OCI-M1 (cell line): ENCODE measurements at regions not wholly inside any gene's neighbourhood (a gene's known extent, or its start where the extent isn't known, plus 50 kb on each side); places are given as distances from the start of the nearest gene placed in this dataset.
"Not testable (repeated sequence)": the region's sequence is repeated elsewhere in the genome, so short reads cannot be mapped to it uniquely, and the experiment has no call there.

Experiments used
- DNase-seq: peaks from one replicate; lab custom pipeline; 2025; lab: John Stamatoyannopoulos, UW

DNA sequence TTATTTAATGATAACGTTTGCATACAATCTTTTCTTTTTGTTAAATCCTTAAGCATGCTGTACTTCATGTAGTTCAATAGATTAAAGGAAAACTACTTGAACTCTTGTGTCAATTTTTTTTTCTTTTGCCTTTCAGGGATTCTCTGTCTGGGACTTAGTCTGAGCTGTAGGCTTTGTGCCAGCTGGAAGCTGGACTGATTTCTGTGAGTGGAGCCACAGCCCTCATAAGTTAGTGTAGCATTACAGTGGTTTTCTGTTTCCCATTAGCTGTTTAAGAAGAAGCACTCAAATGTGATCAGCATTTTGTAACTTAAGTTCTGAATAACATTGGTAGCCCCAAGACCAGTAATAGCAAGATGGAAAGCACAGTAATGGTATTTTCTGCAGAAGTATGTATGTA is 330.6 kb upstream of the MEF2C start:
- no peak for DNase-seq

DNA sequence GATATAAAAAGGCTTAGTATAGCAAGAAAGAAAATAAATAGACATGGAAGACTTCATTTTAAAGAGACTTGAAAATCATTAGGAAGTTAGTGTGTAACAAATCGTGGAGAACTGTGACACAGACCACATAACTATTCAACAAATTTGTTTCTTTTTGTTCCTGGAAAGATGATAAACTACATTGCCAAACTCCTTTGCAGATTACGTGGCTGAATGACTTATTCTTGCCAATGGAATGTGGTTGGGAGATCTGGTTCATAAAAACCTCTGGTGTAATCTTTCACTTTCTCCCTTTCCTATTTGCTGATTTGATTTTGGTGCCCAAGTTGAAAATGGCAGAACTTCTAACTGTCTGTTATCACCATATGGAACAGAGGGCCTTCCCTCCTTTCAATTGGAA is 328.9 kb upstream of the MEF2C start:
- DNase-seq, result peak; percentile 31

DNA sequence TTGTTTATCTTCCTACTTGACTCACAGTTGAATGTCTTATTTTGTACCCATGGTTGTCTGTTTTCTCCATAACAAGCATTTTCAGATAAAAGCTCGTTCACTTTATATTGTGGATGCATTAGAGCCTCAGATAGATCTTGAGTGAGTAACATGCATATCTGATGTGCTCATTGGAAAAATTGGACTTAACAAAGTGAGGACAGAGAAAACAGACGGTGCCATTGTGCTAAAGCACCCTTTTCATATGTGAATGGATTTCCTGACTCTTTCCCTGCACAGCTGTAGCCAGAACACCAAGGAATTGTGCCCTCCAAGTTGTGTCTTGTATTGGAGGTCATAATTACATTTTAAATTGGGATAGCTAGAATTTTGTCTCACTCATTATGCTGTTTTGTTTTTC is 325.8 kb upstream of the MEF2C start:
- DNase-seq, result no peak

DNA sequence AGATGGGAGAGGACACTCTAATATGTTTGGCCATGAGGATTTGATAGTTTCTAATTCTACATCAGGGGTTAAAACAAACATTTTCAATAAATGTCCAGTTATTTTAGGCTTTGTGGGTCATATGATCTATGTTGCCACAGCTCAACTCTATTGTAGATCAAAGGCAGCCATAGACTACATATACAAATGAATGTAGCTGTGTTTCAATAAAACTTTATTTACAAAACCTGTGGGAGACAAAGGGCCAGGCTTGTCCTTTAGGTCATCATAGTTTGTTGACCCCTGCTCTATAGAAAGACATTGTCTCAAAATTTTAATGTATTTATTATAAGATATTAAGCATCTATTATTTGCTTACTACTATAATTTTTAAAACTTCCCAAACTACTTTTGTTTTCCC is 325.4 kb upstream of the MEF2C start:
- DNase-seq, result no peak

DNA sequence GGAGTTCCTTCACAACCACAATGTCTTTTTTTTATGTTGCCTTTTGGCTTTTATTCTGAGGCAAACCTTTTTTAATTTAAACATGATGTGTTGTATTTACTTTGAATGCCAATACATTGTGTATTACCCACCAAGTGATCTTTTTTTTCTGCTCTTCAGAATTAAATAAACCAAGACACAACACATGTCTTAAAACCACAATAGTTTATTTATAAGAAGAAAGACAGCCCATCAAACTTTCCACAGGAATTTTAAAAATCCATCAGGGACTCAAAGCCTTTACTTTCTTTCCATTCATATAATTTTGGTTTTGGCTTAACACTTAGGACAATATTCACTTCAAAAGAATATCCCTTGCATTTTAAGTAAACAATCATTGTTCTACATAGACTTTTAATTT is 321.8 kb upstream of the MEF2C start:
- no peak for DNase-seq

DNA sequence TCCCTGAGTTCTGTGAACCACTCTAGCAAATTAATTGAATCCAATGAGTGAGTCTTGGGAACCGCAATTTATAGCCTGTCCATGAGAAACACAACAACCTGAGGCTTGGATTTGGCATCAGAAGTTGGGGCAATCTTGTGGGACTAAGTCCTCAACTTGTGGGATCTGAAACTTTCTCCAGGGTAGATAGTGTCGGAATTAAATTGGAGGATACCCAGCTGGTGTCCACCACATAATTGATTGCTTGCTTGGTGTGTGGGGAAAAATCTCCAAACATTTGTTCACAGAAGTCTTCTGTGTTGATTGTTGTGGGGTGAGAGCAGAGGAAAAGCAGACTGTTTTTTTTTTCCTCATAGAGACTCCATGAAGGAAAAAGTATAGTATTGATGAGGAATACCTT is 320.6 kb upstream of the MEF2C start:
- no peak for DNase-seq

DNA sequence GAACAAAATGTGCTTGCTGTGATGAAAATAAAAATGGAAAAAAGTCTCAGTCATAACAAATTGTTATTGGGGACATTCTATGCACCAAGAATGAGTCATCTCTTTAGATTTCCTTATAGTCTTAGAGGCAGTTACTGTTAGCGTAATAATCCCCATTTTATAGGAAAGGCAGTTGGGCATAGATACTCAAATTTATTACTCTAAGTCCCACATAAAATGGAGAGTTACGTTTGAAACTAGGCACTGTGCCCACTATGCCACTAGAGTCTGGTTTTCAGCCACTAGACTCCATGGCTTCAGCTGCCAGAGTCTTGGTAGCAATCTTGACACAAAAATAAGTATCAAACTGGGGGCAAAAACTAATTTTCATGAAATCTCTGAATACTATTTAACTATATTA is 317.9 kb upstream of the MEF2C start:
- DNase-seq, result no peak

DNA sequence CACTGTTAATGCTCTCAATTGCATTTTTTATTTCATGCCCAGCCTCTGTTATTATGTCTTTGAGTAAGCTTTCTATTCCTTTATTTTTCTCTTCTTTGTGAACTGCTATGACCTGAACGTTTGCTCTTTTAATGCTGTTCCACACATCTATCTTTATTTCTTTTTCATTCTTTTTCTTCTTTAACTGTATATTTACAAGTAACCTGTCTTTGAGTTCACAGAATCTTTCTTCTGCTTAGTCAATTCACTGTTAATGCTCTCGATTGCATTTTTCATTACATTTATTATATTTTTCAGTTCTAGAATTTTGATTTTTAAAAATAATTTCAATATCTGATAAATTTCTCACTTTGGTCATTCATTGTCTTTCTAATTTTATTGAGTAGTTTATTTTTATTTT is 316.3 kb upstream of the MEF2C start:
- DNase-seq, result no peak

DNA sequence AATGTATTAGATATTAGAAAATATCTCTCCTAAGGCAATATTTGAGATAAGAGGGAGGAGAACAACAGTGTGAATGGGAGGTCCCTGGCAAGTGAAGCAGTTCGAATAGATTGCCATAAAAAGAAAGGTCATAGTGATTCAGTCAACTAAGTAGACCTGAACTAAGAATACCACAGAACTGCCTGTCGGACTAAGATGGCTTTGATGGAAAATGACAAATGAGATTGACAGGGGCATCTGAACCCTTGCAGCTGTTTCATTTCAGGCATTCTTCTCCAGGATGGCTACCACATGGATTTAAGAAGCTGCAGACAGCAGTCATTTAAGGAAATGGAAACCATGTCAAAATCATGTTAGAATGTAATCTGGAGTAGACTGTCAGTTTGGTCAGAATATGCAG is 308.4 kb upstream of the MEF2C start:
- no peak for DNase-seq

DNA sequence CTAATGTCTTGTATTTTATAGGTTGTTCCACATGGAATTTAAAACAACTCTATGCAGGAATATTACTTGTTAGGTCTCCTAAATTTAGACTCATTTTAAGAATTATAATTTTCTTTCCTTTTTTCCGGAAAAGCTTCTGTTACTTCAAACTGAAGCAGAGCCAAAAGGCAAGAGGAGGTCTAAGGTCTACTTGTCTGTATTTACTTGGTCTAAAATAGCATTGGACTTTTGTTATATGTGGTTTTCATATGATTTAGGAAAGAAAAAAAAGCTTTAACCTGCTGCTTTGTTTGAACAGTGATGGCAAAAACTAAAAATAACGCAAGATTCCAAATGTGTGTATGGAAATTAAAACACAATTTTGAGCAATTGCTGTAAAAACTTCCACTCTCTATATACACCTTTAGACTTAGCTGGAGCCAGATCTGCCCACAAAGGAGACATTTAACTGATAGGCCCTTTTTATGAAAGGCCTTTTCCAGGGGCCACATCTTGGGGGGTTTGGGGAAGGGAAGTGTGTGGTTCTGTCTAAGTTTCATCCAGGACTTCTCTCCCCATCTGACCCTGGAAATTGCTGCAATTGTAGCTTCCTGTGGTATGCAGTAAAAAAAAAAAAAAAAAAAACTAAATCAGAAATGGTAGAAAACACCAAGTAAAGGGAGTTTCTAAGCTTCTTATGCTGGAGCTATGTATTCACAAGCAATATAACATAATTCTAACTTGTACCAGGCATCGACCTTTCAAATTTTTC is 307.7 kb upstream of the MEF2C start:
- no peak for DNase-seq

DNA sequence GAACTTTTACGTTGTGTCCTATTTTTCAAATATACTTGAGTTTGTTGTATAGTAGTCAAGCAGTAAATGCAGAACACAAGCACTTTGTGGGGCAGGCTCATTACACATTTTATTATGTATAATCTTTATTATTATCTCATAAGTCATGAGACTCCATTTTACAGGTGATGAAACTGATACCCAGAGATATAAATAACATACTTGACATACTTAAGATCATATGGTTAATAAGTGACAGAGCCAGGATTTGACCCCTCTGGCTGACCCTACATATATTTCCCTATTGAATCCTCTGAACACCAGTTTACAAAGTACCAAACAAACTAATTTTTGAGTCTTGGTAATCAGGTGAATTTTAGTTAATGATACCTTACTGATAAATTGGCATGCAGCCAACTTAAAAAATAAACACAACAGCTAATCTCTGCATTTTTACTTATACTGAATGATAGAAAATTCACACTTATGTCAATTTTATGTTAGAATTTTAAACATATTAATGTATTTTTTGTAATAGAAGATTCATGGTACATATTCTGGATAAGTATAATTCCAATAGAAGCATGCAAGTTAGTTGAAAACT is 305.0 kb upstream of the MEF2C start:
- no peak for DNase-seq

DNA sequence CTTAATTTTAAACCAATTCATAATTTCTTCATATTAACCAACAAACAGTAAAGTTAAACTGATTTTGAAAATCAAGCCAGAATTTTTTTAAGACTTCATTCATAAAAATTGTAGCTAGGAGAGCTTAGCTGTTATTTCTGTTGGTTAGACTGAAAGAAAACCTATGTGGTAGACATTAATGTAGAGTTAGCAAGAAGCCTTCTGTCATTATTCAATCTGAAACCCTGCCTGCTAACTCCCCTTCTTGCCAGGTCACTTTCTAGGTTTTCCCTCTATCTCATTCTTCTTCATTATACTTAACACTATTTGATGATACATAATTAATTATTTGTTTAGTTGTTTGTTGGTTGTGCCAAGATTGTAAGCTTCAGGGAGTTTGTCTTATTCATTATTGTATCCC is 304.3 kb upstream of the MEF2C start:
- no peak for DNase-seq

DNA sequence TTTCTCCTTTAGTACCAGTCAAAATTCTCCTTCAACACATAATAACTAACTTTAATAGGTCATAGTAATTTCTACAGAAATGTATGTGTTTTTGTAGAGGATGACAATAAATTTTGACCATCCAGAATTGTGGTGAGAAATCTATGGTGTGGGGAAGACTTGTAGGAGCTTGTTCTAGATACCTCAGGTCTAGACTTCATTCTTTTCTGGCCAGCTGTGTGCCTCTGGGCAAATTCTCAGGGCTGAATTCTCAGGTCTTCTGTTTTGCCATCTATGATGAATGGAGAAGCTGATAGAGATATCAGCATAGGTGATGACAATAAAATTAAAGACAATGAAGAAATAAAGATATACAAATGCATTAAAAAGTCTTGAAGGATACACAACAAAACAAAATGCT is 298.6 kb upstream of the MEF2C start:
- DNase-seq, result no peak

DNA sequence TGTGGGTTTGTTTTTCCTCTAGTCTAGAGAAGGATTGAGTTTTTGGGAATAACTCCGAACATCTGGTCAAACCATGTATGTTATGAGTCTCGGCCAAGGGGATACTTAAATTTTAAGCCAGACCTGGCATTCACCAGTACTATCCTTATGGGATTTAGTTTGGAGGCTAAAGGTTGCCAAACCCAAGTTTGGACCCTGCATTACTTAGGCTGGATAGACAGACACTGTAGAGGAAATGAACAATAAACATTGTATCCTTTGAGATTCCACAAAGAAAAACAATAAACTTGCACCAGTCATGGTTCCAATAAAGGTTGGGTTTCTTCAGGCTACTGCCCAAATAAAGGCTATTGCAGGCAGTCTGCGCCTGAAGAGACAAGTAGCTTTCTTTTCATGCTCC is 296.7 kb upstream of the MEF2C start:
- DNase-seq, result no peak

DNA sequence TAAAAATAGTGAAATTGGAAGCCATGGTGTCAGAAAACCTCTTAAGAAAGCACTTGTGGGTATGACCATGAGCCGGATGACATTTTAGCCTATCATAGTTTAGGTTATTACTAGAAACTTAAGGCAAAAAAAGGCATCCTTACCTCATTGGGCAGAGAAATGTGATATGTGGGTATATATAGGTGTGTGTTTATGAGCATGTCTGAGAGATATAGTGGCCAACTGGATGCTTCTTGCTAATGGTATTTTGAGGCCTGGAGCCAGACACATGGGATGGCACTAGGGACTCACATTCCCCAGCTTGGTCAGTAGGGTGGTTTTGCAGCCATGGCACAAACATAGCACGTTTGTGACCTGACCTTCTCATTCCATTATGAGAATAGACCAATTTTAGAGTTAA is 295.6 kb upstream of the MEF2C start:
- no peak for DNase-seq

DNA sequence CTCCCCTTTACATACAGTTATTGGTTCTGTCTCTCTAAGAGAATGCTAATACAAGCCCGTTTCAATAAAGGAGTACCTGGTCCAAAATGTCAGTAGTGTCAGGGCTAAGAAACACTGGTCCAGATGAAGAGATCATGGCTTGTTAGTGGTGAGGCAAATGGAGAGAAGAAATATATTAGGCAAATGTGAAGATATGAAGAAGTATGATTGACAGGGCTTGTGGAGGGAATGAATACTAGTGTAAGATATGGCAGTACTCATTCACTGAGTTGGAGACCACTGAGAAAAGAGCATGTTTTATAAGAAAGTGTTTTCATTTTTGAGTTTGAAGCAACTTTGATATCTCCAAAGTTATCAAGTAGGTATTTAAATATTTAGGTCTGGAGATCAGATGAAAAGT is 290.5 kb upstream of the MEF2C start:
- DNase-seq, result no peak

DNA sequence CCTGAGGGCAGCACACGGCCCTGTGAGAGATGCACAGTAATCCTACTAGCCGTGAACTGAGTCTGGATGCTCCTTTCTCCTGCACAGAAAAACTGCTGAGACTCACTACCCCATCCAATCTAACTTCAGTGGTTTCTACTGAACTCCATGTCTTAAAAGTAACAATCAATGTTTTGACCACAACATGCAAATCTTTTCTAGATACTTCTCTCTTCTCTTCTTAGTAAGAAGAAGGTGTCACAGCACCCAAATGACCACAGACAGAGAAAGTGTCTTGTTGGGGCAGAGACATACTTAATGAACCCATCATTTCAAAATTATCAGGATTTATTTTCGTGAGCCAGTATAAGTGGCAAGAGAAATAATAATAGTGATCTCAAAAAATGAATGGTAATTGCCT is 285.8 kb upstream of the MEF2C start:
- no peak for DNase-seq

DNA sequence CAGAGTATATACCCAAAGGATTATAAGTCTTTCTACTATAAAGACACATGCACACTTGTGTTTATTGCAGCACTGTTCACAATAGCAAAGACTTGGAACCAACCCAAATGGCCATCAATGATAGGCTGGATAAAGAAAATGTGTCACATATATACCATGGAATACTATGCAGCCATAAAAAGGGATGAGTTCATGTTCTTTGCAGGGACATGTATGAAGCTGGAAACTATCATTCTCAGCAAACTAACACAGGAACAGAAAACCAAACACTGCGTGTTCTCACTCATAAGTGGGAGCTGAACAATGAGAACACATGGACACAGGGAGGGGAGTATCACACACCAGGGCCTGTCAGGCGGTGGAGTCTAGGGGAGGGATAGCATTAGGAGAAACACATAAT is 281.7 kb upstream of the MEF2C start:
- DNase-seq, result not testable (repeated sequence)

DNA sequence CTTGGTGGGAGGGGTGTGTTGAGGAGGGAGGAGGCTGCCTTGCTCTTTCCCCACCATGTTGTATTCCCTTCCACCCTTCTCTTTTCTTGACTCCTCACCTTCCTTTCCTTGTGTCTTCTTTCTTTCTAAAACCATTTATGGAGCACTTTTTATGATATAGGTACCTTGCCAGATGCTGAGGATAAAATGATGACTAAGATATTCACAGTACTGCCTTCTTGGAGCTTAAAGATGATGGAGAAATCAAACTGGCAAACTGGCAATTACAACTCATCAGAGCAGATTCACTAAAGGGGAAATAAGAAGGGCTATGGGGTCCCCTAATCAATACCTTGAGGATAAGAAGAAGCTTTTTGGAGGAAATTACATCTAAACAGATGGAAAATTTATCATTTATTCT is 273.2 kb upstream of the MEF2C start:
- DNase-seq, result no peak

DNA sequence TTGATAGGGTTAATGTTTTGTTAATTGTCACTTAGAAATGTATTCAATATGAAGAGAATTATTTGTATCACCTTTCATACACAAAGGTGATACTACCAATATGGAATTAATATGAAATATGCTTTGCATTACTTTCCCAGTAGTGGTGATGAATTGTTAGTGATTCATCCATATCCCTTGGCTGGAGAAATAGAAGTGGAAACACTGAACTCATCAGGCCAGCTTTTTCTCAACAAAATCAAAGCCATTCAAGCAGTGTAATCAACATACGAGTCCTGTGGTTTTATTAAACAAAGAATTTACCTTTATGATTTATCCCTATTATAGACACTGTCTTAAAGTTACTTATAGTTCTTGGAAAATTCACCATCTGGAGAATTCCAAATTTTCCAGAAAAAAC is 264.0 kb upstream of the MEF2C start:
- no peak for DNase-seq

DNA sequence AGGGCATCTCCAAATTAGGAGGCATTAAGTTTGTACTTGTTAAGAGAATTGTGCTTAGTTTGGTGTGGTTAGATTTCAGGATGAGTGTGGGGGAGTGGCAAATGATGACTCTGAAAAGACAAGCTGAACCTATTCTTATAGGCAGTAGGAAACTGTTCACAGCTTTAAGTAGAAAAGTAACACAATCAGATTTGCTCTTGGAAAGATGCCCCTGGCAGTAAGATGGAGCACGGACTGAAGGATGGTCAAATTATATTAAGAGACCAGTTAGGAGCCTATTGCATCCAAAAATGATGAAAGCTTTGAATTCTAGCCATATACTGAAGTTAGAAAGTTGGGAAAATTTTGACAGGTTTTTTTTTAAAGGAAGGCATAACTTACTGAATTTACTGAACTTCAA is 254.2 kb upstream of the MEF2C start:
- peak; percentile 7 for DNase-seq

DNA sequence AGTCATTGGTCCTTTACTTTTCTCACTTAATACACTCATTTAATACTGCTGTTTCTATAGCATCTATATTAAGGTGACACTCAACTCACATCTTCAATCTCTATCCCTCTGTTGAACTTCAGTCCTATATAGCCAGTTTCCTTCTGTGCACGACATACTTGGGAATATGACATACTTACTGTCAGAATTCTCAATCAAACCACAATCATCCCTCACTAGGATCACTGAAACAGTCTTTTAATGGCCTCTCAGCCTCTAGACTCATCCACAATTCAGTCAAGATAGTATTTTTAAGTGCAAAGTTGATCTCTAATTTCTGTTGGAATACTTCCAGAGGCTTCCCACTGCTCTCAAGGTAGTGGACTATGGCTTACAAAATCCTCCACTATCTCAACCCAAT is 251.0 kb upstream of the MEF2C start:
- no peak for DNase-seq

DNA sequence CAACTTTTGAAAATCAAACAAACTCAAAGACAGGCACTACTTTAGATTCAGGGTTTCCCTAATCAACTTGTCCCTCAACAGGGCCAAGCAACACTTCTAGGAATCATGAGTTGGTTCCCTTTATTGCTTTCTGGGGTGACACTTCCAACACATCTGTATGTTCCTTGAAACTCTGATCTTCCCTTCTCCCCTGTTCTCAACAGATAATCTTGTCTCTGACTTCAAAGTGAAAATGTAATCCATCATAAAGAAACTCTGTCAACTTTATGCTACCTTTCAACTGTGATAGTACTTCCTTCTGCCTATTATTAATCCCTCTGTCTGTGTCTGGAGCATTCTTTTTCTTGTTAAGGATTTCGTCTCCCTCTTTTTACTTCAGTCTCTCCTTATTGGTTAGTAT is 250.1 kb upstream of the MEF2C start:
- peak; percentile 36 for DNase-seq

DNA sequence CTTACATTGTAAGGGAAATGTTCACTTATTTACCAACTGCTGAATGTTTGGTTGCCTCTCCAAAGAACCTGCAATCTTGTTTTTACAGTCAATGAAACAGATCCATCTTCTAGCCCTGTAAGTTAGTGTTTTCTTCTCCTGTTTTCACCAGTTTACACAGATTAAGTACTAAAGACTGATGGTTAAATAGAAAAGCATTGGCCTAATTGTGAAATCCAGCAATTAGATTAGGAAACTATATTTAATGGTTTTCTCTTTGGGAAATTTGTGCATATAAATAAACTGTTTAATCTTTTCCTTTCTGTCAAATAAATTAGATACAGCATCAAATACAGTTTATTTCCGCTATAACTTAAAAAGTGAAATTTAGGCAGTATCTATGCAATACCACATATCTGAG is 247.9 kb upstream of the MEF2C start:
- no peak for DNase-seq
